ENCODE measurements at regions not wholly inside any gene's neighbourhood (a gene's known extent, or its start where the extent isn't known, plus 50 kb on each side); places are given as distances from the start of the nearest gene placed in this dataset.

DNA sequence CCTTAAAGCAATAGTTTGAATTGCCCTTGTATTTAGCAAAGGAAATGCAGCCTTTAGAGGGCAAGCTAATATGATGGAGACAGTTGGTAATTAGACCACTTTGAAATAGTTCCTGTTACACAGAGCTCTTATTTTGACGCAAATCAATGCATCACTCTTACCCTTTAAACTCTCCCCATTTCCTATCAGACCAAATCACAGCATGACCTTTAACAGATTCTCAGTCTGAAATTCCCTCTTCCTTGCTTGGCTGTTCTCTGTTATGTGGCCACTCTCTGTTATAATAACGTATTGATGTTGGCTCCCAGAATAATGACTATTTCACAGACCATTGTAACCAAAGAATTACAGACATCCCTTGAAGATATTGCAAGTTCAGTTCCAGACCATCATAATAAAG lies 66.9 kb upstream of the NGF start:
- TF ChIP-seq POLR2A (IDR thresholded peaks at IDR 0.05; ENCODE audit: low read length): no peak
- TF ChIP-seq GATA1 (IDR thresholded peaks at IDR 0.05; ENCODE audit: low read depth, low read length): no peak

All from erythroblast (primary cell).